LHCN-M2 (cell line): ENCODE measurements at regions not wholly inside any gene's neighbourhood (a gene's known extent, or its start where the extent isn't known, plus 50 kb on each side); places are given as distances from the start of the nearest gene placed in this dataset.
"Not testable (repeated sequence)": the region's sequence is repeated elsewhere in the genome, so short reads cannot be mapped to it uniquely, and the experiment has no call there.

ENCODE experiments used
- DNase-seq: peaks from one replicate; pipeline ENCODE4 v3.0.0-alpha.2; 2012; ENCODE audit warnings: low read depth

- no peak for DNase-seq
Measured at GRCh38 chr7:85328456-85328998, 141.7 kb upstream of the SEMA3D start.

DNA sequence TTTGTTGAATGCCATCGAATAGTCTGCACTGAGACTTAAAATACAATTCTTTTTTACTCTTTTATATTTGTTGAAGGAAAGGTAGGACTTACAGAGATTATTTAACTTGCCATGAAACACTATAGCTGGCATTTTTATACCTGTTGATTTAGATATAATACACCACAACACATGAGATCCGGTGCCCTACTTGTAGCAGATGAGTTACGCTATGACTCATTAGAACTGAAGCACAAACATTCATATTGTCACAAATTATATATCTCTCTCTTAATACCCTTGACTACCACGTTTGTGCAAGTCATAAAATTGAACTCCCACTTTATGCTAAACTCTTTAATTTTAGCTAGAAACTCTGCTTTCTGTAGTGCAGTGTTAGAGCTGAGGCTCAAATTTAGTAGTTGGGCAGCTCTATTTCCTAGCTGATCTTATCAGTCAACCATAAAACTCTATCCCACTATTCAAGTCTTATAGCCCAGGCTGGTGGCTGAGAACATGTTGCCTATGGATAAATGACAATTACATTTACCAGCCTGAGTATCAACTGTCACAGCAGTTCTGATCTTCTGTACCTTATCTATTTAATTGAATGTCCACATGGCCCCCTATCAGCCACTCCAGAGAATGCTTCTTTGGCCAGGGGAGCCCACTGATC, 137.4 kb upstream of the SEMA3D start:
- no peak for DNase-seq

DNA sequence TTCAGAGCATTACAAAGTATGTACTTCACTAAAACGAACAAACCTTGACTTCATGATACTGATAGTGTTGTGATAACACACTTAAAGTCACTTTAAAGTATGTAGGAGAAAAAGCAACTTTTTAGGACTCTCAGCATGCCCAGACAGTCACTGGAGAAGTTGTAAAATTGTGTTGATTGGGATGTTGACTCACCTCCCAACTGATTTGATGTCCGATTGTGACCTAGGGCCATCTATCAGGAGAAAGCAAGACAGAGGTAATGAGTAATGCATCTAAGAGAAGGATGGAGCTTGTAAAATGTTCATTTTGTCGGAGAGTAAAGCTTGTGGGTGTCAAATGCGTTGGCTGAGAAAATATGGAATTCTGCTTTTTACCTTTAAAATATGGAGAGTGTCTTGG, 135.4 kb upstream of the SEMA3D start:
- no peak for DNase-seq

- no peak for DNase-seq
Measured at GRCh38 chr7:85320699-85321476, 134.0 kb upstream of the SEMA3D start.

GRCh38 chr7:85316489-85316888, 129.6 kb upstream of the SEMA3D start:
- DNase-seq = no peak

GRCh38 chr7:85310301-85310700, 123.4 kb upstream of the SEMA3D start:
- DNase-seq = no peak

DNA sequence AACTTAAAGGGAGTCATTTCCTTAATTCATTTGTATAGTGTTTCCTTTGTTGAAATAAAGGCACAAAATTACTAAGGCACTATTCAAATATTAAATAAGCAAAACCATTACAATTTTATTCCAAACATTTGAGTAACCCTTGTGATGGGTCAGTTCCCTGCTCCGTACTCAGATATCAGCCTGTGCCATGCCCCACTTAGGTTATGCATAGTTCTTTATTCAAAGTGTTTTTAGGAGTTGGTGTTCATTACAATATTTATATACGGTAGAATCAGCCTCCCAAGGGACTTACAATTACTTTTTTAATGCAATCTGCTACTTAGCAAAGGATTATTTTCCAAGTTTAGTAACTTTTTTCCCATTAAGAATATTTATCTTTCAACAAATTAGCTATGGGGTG, 119.3 kb upstream of the SEMA3D start:
- no peak for DNase-seq

- no peak for DNase-seq
Measured at GRCh38 chr7:85294176-85294575, 107.3 kb upstream of the SEMA3D start.

GRCh38 chr7:85292908-85293576, 106.2 kb upstream of the SEMA3D start:
- DNase-seq = no peak

DNA sequence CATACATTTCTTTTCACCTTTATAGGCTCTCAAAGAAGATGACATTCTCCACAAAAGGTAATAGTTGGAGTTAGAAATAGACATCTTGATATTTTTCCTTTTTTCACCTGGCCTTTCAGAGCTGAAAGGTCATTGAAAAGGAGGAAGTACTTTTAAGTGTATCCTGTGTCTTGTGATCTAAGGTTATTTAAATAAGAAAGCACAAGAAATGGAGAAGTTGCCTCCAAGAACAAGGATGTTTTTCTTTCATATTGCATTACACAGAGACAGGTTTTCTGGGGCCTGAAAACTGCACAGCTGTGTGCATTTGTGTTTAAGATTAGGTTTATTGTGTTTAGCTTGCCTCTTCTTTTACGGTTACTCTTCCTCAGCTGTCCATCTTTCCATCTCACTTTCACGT, 103.4 kb upstream of the SEMA3D start:
- no peak for DNase-seq

- DNase-seq = no peak
Measured at GRCh38 chr7:85289279-85289678, 102.4 kb upstream of the SEMA3D start.

DNA sequence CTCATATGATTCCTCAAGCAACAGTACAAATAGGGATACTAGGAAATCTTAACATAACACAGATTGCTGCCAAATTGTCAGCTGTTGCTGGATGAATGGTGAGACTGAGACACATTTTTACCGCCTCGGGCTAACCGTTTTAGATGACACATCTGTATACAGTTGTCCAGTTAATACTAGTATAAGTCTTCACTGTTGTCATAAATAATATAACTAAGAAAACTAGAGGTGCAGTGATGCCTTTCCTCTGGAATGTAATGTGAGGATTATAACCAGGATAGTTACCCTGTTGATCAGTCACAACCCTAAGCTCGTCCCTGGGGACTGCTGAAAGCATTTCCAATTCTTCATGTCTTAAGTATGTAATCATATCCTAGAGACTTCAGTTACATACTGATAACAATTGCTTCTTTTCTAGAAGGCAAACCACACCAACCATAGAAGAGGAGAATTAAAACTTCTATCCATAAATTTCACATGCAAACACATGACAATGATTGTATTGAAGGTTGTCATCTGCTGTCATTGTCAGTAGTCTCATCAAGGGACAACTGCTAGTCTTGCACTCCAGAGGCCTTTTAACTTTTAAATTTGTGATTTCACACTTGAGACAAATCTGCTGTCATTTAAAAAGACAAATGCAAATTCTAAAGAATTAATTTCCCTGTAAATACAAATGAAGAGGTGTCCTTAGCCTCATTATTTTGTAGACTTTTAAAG, 100.4 kb upstream of the SEMA3D start:
- DNase-seq = no peak

- no peak for DNase-seq
Measured at GRCh38 chr7:85286446-85286845, 99.6 kb upstream of the SEMA3D start.

- no peak for DNase-seq
Measured at GRCh38 chr7:85285527-85285926, 98.7 kb upstream of the SEMA3D start.

DNA sequence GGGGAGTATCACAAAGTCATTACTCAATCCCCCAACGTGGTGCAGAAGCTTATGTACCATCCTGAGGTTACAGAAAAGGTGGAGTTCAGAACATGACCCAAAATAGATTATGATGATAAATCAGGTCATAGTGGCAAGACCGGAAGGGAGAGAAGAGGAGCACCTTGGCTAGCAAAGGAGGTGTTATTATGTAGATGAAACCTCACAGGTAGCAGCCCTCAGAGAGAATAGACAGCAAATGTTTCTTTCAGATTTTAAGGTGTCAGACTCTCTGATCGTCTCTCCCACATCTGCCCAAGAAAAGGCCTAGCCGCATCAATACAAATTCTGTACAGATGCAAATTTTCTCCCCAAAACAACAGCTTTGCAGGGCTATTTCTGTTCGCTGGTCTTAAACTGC, 88.3 kb upstream of the SEMA3D start:
- no peak for DNase-seq

DNA sequence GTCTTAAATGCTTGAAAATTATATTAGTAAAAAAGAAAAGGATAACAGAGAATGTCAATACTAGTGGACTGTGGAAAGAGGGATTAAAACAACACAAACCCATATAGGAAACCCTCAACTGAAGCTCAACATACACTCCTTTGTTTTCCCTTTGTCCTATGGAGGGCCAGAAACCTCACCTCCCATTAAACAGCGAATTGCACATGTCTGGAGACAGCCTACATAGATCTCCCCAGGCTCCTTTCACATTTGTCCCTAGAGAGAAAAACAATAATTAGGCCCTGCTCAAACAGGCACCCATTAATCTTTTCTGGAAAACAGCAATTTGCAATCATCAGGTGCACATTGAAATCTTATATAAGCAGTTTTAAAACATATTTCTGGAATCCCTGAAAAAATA, 87.6 kb upstream of the SEMA3D start:
- no peak for DNase-seq

DNA sequence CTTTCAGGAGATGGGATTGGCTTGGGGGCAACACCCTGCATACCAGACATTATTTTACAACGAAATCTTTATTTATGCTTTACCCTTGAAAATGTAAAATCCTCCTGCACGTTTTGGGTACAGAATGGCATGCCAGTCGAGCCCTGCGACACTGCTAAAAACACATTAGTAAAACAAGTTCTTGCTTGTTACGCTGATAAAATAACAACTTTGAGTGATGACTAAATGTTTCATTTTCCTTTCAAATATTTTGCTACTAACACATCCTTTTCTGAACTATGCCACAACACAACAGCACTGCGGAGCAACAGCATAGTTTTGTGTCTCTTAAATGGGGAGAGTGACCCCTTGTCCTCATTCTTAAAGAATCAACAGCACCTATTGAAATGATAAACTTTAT, 76.0 kb upstream of the SEMA3D start:
- no peak for DNase-seq

GRCh38 chr7:85261336-85261735, 74.5 kb upstream of the SEMA3D start:
- no peak for DNase-seq

GRCh38 chr7:85249787-85250186, 62.9 kb upstream of the SEMA3D start:
- not testable (repeated sequence) for DNase-seq

DNA sequence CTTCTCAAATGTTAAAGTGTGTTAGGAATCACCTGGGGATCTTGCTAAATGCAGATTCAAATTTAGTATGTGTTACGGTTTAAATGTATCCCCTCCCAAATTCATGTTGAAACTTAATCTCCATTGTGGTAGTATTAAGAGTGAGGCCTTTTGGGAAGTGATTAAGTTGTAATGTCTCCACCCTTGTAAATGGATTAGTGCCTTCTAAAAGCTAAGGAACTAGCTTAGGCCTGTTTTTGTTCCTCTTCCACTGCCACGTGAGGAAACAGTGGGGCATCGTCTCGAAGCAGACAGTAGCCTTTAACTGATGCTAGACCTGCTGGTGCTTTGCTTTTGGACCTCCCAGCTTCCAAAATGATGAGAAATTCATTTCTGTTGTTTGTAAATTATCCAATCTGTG, 52.3 kb upstream of the SEMA3D start:
- DNase-seq = no peak

- no peak for DNase-seq
Measured at GRCh38 chr7:85237721-85238120, 50.9 kb upstream of the SEMA3D start.
